ENCODE measurements at regions not wholly inside any gene's neighbourhood (a gene's known extent, or its start where the extent isn't known, plus 50 kb on each side); places are given as distances from the start of the nearest gene placed in this dataset.

DNA sequence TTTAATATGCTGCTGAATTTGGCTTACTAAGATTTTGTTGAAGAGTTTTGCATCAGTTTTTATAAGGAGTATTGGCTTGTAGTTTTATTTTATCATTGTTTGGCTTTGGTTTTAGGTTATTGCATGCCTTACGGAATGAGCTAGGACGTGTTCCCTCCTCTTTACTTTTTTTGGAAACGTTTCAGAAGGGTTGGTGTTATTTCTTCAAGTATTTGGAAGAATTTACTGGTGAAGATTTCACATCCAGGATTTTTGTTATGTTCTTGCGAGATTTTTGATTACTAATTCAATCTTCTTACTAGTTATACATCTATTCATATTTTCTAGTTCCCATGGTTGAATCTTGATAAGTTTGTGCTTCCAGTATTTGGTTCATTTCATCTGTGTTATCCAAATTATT, 823.2 kb downstream of the SLC6A15 start:
- no peak for TF ChIP-seq CTCF (IDR thresholded peaks at IDR 0.05)
- no peak for TF ChIP-seq POLR2A (IDR thresholded peaks at IDR 0.05)
- TF ChIP-seq POLR2AphosphoS5 (IDR thresholded peaks at IDR 0.05) = no peak

Data from sigmoid colon (tissue), 4 donors.